ENCODE measurements at regions not wholly inside any gene's neighbourhood (a gene's known extent, or its start where the extent isn't known, plus 50 kb on each side); places are given as distances from the start of the nearest gene placed in this dataset.

- TF ChIP-seq POLR2AphosphoS5 (IDR thresholded peaks at IDR 0.05) (no peak), CTCF (IDR thresholded peaks at IDR 0.05) (no peak), POLR2A (IDR thresholded peaks at IDR 0.05) (no peak)
Measured at GRCh38 chr1:163824490-163824889, 502.7 kb downstream of the NUF2 start.
